ENCODE measurements at regions not wholly inside any gene's neighbourhood (a gene's known extent, or its start where the extent isn't known, plus 50 kb on each side); places are given as distances from the start of the nearest gene placed in this dataset.

GRCh38 chr4:149101649-149102048, 659.4 kb upstream of the NR3C2 start:
- TF ChIP-seq CTCF (IDR thresholded peaks at IDR 0.05) (no peak), ZSCAN20 (CRISPR knock-in tag; IDR thresholded peaks at IDR 0.05) (no peak), ATOH8 (CRISPR knock-in tag; IDR thresholded peaks at IDR 0.05; ENCODE audit: low read depth) (no peak), MYC (IDR thresholded peaks at IDR 0.05; ENCODE audit: borderline replicate concordance, low read length) (no peak), EP300 (IDR thresholded peaks at IDR 0.05) (no peak), RCOR1 (IDR thresholded peaks at IDR 0.05; ENCODE audit: low read depth, low read length) (no peak)
